Frontal cortex (tissue), 3 donors: ENCODE measurements at regions not wholly inside any gene's neighbourhood (a gene's known extent, or its start where the extent isn't known, plus 50 kb on each side); places are given as distances from the start of the nearest gene placed in this dataset.
"Not testable (repeated sequence)": the region's sequence is repeated elsewhere in the genome, so short reads cannot be mapped to it uniquely, and the experiment has no call there.

Source experiments
- DNase-seq, 2 donors: peaks; one replicate each; pipeline ENCODE4 v3.0.0; 2012; ENCODE audit warnings: low spot score in 2 of 2
- FAIRE-seq: peaks from 2 replicates; lab custom pipeline; 2012; peaks lifted over from hg19 to GRCh38; lab: Jason Lieb, UNC
- donor health status: control.
- donor health status: control.
- donor health status: control.

DNA sequence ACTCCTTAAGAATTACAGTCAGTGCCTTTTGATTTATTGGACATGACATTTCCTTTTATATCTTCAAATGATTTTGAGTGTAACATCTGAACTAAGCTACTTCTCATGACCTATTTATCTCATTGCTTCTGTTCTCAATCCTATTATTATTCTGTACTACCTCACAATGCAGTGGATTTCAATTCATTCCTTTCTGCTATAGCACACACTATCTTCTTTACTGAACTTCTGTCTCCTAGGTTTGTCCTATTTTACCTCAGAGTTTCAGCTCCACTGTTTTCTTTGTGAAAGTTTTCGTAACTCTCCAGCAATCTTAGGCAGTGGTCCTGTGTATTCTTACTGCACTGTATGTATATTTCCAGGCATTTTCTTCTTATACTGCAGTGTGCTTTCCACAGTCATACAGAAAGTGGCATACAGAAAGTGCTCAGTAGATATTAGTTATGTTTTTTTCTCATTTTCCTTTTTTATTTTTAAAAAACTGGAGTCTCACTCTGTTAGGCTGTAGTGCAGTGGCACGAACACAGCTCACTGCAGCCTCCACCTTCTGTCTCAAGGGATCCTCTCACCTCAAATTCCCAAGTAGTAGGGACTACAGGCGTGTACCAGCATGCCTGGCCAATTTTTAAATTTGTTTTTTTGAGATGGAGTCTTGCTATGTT is 368.6 kb upstream of the RGS6 start:
- FAIRE-seq, result no peak
- no peak for DNase-seq

DNA sequence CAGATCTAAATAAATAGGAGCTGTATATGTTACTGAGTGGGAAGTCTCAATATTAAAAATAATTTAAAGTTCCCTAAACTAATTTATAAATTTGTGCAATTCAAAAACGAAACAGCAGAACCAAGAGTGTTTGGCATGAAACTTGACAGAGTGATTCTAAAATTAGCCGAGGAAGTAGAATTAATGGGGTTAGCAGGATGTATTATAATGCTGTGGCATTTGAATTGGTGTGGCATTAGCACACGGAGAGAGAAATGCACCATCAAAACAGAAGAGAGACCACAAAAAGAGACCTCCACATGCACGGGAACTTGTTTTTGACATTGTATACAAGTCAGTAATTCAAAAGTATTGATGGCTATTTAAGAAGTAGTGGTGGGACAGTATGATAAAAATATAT is 366.0 kb upstream of the RGS6 start:
- DNase-seq (no peak), FAIRE-seq (peak; percentile 8)

DNA sequence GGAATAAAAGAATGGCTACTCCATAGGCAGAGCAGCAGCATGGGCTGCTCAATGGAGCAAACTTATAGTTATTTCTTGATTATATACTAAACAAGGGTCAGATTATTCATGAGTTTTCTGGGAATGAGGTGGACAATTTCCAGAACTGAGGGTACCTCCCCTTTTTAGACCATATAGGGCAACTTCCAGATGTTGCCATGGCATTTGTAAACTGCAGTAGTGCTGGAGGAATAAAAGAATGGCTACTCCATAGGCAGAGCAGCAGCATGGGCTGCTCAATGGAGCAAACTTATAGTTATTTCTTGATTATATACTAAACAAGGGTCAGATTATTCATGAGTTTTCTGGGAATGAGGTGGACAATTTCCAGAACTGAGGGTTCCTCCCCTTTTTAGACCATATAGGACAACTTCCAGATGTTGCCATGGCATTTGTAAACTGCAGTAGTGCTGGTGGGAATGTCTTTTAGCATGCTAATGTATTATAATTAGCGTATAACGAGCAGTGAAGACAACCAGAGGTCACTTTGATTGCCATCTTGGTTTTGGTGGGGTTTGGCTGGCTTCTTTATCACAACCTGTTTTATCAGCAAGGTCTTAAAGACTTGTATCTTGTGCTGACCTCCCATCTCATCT is 364.6 kb upstream of the RGS6 start:
- not testable (repeated sequence) for FAIRE-seq, DNase-seq

DNA sequence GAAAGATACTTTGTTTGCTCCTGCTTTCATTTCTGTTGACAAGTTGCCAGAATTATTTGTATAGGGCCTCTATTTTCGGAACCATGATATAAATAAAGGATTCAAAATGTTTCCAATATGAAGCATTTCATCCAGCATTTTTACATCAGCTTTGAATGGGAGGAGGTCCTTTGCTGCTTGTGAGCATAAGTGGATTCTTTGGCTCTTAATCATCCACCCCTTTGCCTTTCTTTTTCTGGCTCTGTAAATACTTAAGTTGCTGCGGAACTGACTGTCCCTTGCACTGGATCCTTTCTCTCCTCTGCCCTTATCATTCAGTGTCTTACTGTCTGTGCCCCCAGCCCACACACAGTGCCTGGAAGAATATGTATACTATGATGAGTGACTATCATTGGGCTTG is 357.3 kb upstream of the RGS6 start:
- DNase-seq, result no peak
- no peak for FAIRE-seq

DNA sequence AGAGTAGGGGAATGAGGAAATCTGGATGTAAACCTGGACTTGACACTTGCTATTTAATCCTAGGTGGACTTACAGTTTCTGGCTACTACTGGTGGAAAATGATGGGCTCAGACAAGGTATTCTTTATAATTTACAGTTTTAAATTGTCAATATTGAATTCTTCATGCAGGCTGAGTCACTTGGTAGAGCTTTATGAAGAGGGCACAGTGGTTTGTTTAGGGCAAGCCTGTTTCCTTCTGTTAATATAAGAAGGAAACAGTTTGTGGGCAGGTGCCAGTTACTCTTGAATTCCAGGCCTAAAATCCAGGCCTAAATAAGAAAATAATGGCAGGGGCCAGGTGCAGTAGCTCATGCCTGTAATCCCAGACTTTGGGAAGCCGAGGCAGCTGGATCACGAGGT is 355.8 kb upstream of the RGS6 start:
- no peak for DNase-seq
- no peak for FAIRE-seq

DNA sequence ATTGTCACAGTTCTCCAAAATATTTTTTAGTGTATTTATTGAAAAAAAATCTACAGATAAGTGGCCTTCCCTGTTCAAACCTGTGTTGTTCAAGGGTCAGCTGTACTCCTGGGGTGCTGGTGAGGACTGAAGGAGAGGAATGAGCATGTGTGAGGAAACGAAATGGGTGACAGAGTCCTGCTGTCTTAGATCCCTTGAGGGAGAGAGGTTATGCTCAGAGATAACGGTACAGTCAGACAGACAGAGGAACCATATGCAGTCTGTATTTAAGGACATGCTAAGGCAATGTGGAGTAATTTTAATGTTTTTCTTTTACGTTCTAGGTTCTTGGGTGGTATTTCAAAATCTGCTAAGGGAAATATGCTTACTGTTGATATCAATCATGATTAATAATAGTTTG is 352.9 kb upstream of the RGS6 start:
- DNase-seq, result no peak
- no peak for FAIRE-seq

DNA sequence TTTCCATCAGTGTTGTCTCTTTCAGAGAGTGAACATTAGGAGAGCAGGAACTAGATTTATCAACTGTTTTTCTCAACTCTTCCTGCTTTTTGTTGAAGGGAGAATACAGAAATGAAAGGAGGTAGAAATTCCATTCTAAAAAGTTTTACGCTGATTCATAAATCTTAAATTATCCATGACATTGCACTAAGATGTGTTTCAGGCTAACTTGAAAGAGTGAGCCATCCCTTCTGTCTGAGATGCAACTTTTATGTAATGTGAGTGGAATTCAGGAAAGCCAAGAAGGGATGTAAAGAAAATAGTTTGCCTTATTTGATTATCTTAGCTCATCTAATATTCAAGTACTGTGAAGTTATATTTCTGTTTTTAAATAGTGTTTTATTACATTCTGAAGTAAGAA is 349.5 kb upstream of the RGS6 start:
- no peak for DNase-seq
- no peak for FAIRE-seq

DNA sequence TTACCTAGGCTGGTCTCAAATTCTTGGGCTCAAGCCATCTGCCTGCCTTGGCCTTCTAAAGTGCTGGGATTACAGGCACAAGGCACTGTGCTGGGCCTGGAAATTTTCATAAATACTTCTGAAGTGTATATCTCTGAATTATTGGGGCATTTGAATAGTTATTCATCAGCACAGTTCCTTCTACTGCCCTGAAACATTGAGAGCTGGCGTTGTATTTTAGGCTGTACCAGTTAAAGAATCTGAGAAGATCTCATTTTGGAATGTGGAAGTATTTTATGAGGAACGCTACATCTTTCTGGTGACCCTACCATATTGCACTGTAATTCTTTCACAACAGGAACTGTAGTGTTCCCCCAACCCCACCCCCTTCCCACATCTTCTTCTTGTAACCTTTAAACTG is 349.0 kb upstream of the RGS6 start:
- FAIRE-seq, result no peak

DNA sequence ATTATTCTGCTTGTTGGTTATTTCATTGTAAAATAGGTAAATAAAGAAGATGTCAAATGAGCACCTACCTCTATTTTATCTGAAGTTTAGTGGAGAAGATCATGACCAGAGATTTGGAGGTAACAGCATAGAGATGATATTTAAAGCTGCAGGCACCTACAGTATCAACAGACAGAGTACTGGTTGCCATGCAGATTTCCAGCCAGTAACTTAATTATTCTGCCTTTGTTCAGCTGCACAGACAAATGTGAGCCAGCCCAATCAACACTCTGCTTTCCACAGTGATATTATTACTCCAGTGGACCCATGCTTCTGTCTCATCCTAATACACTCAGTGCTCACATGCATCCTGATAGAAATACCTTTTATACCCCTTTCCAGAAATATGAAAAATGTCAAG is 348.5 kb upstream of the RGS6 start:
- FAIRE-seq (no peak), DNase-seq (no peak)

More for the DNA sequence above, 349.0 kb upstream of the RGS6 start:
- no peak for DNase-seq

DNA sequence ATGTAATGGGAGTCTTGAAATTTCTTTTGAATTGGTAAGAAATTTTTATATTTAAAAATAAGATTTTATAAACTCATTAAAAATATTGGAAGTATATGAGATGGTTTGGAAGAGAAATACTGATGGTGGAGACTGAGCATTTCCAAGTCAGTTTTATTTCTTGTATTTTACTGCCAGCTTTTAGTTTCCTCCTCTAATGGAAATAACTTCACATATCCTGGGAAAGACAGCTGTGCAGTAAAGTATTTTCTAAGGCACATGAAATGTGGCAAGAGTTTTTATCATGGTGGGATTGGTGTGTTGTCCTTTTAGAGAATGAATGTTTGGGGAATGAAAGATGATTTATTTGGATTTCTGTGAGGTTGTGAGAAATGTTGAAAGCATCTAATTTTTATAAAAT is 346.9 kb upstream of the RGS6 start:
- FAIRE-seq (no peak), DNase-seq (no peak)

DNA sequence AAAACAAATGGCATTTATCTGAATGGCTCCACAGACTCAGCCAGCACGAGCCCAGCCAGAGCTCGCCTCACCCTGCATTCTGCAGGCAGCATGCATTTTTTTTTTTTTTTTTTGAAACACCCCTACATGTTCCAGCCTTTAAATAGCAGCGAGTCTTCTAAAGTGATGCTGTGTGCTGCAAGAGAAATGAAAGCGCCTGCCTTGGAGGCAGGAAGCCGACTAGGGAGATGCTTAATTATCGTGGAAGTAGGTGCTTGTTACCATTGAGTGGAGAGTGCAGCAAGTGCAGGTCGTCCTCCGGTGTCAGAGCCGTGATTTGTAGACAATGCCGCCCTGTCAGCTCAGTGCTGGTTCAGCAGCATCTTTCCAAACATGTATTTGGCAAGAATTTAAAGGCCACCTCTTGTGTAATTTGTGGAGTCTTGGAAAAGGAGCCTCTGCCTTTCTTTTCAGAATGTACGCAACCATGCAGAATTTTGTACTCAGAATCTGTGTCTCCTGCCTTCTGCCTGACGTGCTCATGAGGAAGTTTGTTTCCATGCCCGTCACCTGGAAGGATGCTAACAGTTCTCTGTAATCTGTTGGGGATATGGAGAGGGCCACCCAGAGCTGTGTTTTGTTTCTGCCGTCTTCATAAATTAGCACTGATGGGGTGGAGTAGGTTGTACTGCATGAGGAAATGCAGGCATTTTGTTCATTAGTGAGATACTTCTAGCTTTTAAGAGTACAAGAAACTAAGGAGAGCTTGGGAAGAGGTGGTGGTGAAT is 345.9 kb upstream of the RGS6 start:
- DNase-seq, result no peak
- no peak for FAIRE-seq

DNA sequence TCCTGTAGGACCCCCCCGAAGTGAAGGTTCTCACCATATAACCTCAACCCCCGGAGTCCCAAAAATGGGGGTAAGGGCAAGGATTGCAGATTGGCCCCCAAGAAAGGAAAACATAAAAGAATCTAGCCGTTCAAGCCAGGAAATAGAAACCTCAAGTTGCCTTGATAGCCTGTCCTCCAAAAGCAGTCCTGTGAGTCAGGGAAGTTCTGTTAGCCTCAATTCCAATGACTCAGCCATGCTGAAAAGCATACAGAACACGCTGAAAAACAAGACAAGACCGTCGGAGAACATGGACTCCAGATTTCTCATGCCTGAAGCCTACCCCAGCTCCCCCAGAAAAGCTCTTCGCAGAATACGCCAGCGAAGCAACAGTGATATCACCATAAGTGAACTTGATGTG is 344.2 kb upstream of the RGS6 start:
- DNase-seq (no peak), FAIRE-seq (no peak)

DNA sequence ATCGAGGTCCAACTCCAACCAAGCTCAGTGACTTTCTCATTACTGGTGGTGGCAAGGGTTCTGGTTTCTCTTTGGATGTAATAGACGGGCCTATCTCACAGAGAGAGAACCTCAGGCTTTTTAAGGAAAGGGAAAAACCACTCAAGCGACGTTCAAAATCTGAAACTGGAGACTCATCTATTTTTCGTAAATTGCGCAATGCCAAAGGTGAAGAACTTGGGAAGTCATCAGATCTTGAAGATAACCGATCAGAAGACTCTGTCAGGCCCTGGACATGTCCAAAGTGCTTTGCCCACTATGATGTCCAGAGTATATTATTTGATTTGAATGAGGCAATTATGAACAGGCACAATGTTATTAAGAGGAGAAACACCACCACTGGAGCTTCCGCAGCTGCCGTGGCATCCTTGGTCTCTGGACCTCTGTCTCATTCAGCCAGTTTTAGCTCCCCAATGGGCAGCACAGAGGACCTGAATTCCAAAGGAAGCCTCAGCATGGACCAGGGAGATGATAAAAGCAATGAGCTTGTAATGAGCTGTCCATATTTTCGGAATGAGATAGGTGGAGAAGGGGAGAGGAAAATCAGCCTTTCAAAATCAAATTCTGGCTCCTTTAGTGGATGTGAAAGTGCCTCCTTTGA is 343.5 kb upstream of the RGS6 start:
- no peak for DNase-seq
- FAIRE-seq, result no peak

DNA sequence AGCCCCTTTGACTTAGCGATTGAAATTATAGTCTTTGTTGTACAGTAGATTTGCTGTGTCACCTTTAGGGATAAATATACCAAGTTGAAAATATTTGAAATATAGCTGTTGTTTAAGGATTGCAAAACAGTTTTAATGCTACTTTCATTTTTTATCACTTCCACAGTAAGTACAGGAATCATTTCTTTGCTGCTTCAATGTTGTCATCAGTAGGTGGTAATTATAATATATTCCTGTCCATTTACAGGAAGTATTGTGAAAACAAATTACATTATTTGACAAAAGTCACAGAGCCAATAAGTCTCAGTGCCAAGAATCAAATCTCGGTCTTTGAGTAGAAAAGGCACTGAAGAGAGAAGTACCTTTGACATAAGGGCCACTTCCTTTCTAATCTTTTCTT is 342.6 kb upstream of the RGS6 start:
- FAIRE-seq (no peak), DNase-seq (no peak)

DNA sequence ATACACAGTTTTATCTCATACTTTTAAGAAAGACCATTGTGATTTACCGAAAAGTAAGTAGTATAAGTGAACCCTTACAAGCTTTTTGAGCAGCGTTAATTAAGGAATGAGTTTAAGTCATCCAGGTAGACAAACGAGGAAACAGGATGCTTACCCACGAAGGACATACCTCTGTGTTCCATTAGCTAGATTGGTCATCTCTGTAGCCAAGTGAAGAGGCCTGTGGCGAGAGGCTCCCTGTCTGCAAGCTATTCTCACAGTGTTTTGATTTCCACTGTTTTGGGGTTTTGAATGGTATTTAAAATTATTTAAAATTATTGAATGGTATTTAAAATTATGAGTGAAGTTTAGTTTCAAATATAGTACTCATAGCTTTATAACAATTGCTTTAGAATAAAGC is 342.1 kb upstream of the RGS6 start:
- FAIRE-seq, result no peak
- no peak for DNase-seq

DNA sequence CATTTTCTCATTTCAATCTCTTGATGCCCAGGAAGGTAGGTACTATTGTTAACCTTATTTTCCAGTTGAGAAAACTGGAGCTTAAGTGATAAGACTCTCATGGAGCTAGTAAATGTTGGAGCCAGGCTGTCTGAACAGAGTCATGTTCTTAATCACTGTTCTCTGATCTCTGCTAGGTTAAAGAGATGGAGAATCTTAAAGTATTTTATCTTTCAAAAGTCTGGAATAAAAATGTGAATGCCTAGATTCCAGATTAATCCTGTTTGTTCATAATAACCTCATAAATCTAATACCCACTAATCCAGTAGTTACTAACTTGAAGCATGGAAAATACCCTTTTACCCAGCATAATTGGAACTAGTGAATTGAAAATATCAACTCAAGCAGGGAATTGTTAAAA is 341.0 kb upstream of the RGS6 start:
- FAIRE-seq (no peak), DNase-seq (no peak)

DNA sequence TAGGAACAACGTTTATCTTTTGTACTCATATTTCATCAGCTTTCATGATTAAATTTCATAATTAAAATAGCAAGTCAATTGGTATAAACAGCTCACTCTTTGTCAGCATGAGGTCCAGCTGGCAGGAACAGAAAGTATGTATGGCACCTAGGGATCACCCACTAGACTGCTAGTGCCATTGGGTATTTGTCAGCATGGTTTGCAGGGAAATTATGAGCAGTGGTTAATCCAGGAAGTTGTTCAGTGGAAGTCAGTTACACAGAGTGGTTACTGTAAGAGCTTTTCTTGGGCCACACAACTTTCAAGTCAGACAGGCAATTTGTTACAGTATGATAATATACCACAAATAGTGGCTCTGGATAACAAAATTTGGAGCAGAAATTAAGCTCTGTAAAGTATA is 340.3 kb upstream of the RGS6 start:
- DNase-seq (no peak), FAIRE-seq (no peak)

DNA sequence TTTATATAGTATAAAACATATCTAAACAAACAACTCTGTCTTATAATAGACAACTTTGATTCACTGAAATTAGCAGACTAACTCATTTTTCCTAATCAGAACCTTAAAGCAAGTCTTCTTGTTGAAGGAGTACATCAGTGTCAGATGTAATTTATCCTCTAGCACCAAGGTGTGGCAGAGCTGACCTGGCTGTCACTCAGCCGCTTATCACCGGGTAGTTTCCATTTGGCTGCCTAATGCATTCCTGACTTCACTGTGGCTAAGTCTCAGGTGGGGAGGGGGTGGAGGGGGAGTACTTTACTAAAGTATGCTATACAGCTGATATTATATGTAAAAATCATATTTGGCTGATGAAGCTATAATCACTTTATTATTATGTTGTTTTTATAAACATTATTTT is 339.9 kb upstream of the RGS6 start:
- no peak for DNase-seq

DNA sequence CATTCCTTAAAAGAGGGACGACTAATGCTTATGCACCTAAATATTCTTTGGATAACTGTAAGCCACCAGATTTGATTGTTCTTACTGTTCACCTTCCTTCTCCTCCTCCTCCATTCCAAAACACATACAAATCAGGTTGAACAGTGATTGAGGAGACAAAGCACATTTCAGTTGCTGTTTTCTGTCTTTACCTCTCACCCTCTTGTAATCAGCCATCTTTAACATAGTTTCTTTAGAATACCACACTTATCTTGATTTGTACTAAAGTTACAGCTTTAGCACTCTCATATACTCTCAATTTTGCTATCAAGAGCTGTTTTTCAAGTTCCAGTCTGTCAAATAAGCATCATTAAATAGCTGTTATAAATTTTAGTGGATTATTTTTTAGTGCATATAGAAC is 338.3 kb upstream of the RGS6 start:
- FAIRE-seq, result no peak
- DNase-seq, result no peak

More for the DNA sequence above, 339.9 kb upstream of the RGS6 start:
- no peak for FAIRE-seq

DNA sequence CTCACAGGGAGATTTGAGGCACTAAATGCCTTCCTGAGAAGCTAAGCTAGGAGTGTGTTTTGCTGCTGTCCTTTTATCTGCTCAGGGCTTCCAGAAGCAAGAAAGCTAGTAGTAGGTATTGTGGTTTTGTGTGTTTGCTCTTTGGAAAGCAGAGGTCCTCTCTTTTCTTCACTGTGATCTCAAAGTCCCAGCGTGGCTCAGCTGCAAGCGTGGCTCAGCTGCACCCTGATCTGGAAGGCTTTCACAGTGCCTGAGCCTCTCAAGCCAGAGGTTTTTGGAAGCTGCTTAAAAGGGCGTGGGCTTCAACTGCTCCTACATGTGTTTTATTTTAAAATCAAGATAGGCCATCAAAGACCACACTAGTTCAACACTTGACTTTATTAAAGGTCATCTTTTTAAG is 337.4 kb upstream of the RGS6 start:
- no peak for FAIRE-seq
- no peak for DNase-seq

DNA sequence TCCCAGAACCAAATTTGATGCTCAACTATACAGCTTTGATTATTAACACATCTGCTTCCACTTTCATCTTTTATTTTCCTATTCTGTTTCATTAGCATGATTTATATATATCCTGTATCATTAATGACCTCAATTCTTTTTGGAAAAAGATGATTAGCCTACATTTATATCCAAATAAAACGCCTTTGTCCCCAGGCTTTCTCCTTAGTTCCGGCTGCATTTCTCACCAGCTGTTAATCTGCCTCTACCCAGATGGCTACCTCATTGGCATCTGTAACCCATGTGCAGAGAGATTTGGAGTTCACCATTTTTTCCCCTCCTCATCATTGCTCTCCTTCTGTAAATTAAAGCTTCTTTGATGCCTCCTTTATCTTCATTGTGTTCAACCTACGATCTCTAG is 336.8 kb upstream of the RGS6 start:
- DNase-seq, result no peak

More for the DNA sequence above, 336.8 kb upstream of the RGS6 start:
- no peak for FAIRE-seq
